GM12891 (cell line): ENCODE measurements at regions not wholly inside any gene's neighbourhood (a gene's known extent, or its start where the extent isn't known, plus 50 kb on each side); places are given as distances from the start of the nearest gene placed in this dataset.

Source experiments
- POLR2A ChIP-seq: IDR thresholded peaks from 2 replicates; pipeline ENCODE4 v1.6.1; 2011; ENCODE audit warnings: low read depth, low read length, control low read depth
- POLR2AphosphoS5 ChIP-seq: IDR thresholded peaks from 2 replicates; pipeline ENCODE4 v1.6.1; 2011; ENCODE audit warnings: low read depth, low read length, control low read depth
- POU2F2 ChIP-seq: IDR thresholded peaks from 2 replicates; pipeline ENCODE4 v1.6.1; 2011; ENCODE audit warnings: low read depth, mild to moderate bottlenecking, control low read depth, low read length, moderate library complexity
- TAF1 ChIP-seq: IDR thresholded peaks from 2 replicates; pipeline ENCODE4 v1.6.1; 2011; ENCODE audit warnings: low read depth, low read length, control low read depth

DNA sequence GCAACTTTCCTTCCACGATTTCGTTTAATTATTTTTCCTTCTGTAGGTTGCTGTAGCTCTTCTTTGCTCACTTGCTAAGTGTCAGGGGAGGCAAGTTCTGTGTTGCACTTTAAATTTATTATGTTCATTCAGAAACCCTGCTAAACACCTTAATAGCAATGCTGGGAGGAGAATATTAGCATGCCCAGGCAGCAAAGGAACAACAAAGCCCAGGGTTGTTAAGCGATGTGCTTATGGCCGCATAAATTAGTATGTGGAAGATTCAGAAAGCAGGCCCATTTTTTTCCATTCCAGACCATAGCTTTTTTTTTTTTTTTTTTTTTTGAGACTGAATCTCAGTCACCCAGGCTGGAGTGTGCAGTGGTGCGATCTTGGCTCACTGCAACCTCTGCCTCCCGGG, 151.3 kb downstream of the BACH1 start:
- TF ChIP-seq POLR2A (no peak), POLR2AphosphoS5 (no peak), TAF1 (no peak), POU2F2 (no peak)
